AG09309 (cell line): ENCODE measurements at regions not wholly inside any gene's neighbourhood (a gene's known extent, or its start where the extent isn't known, plus 50 kb on each side); places are given as distances from the start of the nearest gene placed in this dataset.

Experiments
- DNase-seq: peaks from one replicate; pipeline ENCODE4 v3.0.0-alpha.2; 2010; ENCODE audit warnings: low read depth
- H3K4me3 ChIP-seq: 2 replicates; pipeline ENCODE4 v1.5.1; 2011; ENCODE audit warnings: mild to moderate bottlenecking, low read depth, low read length, moderate library complexity; ENCODE audit not compliant: control insufficient read depth
- TF ChIP-seq, protein P1 (sequence below): IDR thresholded peaks from 2 replicates; pipeline ENCODE4 v1.5.1; 2011; ENCODE audit warnings: mild to moderate bottlenecking, low read depth, low read length, inconsistent platforms; ENCODE audit not compliant: insufficient read depth, control insufficient read depth; ENCODE audit errors: missing control alignments

- TF ChIP-seq, protein P1, sequence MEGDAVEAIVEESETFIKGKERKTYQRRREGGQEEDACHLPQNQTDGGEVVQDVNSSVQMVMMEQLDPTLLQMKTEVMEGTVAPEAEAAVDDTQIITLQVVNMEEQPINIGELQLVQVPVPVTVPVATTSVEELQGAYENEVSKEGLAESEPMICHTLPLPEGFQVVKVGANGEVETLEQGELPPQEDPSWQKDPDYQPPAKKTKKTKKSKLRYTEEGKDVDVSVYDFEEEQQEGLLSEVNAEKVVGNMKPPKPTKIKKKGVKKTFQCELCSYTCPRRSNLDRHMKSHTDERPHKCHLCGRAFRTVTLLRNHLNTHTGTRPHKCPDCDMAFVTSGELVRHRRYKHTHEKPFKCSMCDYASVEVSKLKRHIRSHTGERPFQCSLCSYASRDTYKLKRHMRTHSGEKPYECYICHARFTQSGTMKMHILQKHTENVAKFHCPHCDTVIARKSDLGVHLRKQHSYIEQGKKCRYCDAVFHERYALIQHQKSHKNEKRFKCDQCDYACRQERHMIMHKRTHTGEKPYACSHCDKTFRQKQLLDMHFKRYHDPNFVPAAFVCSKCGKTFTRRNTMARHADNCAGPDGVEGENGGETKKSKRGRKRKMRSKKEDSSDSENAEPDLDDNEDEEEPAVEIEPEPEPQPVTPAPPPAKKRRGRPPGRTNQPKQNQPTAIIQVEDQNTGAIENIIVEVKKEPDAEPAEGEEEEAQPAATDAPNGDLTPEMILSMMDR = no peak
- DNase-seq = no peak
- H3K4me3 ChIP-seq = no peak overlapping the region
Observed at GRCh38 chr7:46191296-46191695, 270.2 kb upstream of the IGFBP3 start.

- H3K4me3 ChIP-seq = no peak overlapping the region
- TF ChIP-seq, protein P1 = no peak
- no peak for DNase-seq
Observed at GRCh38 chr7:46189255-46189790, 268.3 kb upstream of the IGFBP3 start.

GRCh38 chr7:46186131-46186530 lies 265.1 kb upstream of the IGFBP3 start:
- no peak for DNase-seq
- H3K4me3 ChIP-seq = no peak overlapping the region
- TF ChIP-seq, protein P1 = no peak

DNA sequence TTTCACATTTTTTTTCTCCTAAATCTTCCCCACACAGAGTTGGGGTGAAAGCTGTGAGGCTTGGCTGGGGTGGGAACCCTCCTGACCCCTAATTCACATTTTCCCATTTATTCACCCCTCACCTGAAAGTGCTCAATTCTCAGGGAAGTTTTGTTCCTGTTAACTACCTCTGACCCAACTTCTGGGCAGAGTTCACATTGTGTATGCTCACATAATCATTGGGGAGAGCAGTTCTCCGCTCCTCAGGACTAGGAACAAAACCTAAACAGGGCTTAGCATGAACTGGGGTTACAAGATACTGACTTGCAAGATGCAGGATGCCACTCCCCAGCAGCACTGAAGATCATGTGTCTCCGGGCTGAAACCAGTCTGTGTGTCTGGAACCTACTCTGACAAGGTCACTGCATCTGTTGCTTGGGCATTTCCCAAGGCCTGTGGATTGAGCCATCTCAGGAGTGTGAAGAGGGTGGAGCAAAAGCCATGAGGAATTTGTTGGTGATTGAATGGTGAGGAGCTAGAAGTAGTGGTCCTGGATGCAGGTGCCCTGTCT lies 258.1 kb upstream of the IGFBP3 start:
- no peak overlapping the region for H3K4me3 ChIP-seq
- no peak for DNase-seq
- TF ChIP-seq, protein P1 = no peak

- no peak overlapping the region for H3K4me3 ChIP-seq
- TF ChIP-seq, protein P1 = no peak
- DNase-seq = peak; percentile 25
Observed at GRCh38 chr7:46178661-46179060, 257.6 kb upstream of the IGFBP3 start.

- H3K4me3 ChIP-seq = no peak overlapping the region
- DNase-seq = no peak
- TF ChIP-seq, protein P1 = no peak
Observed at GRCh38 chr7:46177821-46178220, 256.7 kb upstream of the IGFBP3 start.
